GM18499 (cell line): ENCODE measurements at regions not wholly inside any gene's neighbourhood (a gene's known extent, or its start where the extent isn't known, plus 50 kb on each side); places are given as distances from the start of the nearest gene placed in this dataset.
"Not testable (repeated sequence)": the region's sequence is repeated elsewhere in the genome, so short reads cannot be mapped to it uniquely, and the experiment has no call there.

Experiments
- ATAC-seq: cut with Tn5 transposase; IDR thresholded peaks from one replicate; pipeline ENCODE4 v1.9.1; 2021; ENCODE audit warnings: moderate number of reproducible peaks; ENCODE audit not compliant: insufficient read depth, unreplicated experiment

- no peak for ATAC-seq
These were observed 250.7 kb upstream of the TBL1XR1 start for GRCh38 chr3:177447938-177448337.

GRCh38 chr3:177448987-177449359 lies 251.7 kb upstream of the TBL1XR1 start:
- ATAC-seq, result peak; percentile 26

- ATAC-seq, result peak; percentile 89
These were observed 252.2 kb upstream of the TBL1XR1 start for GRCh38 chr3:177449360-177450006.

- no peak for ATAC-seq
These were observed 254.0 kb upstream of the TBL1XR1 start for GRCh38 chr3:177451301-177451750.

- no peak for ATAC-seq
These were observed 254.9 kb upstream of the TBL1XR1 start for GRCh38 chr3:177451864-177452830.

GRCh38 chr3:177452831-177453450 lies 255.7 kb upstream of the TBL1XR1 start:
- no peak for ATAC-seq

- ATAC-seq, result no peak
These were observed 256.2 kb upstream of the TBL1XR1 start for GRCh38 chr3:177453451-177453844.

- ATAC-seq, result not testable (repeated sequence)
These were observed 259.9 kb upstream of the TBL1XR1 start for GRCh38 chr3:177457204-177457603.

- no peak for ATAC-seq
These were observed 262.1 kb upstream of the TBL1XR1 start for GRCh38 chr3:177459401-177459800.

- no peak for ATAC-seq
These were observed 262.8 kb upstream of the TBL1XR1 start for GRCh38 chr3:177460047-177460446.

- ATAC-seq, result no peak
These were observed 264.5 kb upstream of the TBL1XR1 start for GRCh38 chr3:177461765-177462164.

- not testable (repeated sequence) for ATAC-seq
These were observed 266.1 kb upstream of the TBL1XR1 start for GRCh38 chr3:177463341-177463740.

GRCh38 chr3:177463863-177464262 lies 266.6 kb upstream of the TBL1XR1 start:
- no peak for ATAC-seq

- no peak for ATAC-seq
These were observed 267.3 kb upstream of the TBL1XR1 start for GRCh38 chr3:177464392-177465256.

GRCh38 chr3:177465257-177465642 lies 268.0 kb upstream of the TBL1XR1 start:
- no peak for ATAC-seq

GRCh38 chr3:177466074-177466473 lies 268.8 kb upstream of the TBL1XR1 start:
- no peak for ATAC-seq

- ATAC-seq, result not testable (repeated sequence)
These were observed 269.3 kb upstream of the TBL1XR1 start for GRCh38 chr3:177466622-177467021.

- no peak for ATAC-seq
These were observed 270.1 kb upstream of the TBL1XR1 start for GRCh38 chr3:177467247-177467985.

GRCh38 chr3:177468331-177468730 lies 271.0 kb upstream of the TBL1XR1 start:
- no peak for ATAC-seq
